SW 1271 (cell line): ENCODE measurements at regions not wholly inside any gene's neighbourhood (a gene's known extent, or its start where the extent isn't known, plus 50 kb on each side); places are given as distances from the start of the nearest gene placed in this dataset.
"Not testable (repeated sequence)": the region's sequence is repeated elsewhere in the genome, so short reads cannot be mapped to it uniquely, and the experiment has no call there.

Source experiments
- DNase-seq, 2 experiments: peaks; one replicate each; lab custom pipeline; 2025; lab: John Stamatoyannopoulos, UW

- DNase-seq = no peak
Observed at GRCh38 chr2:185265747-185266146, 472.9 kb upstream of the FSIP2 start.

GRCh38 chr2:185268651-185269050 lies 470.0 kb upstream of the FSIP2 start:
- DNase-seq = no peak

GRCh38 chr2:185274718-185275484 lies 463.7 kb upstream of the FSIP2 start:
- no peak for DNase-seq

- not testable (repeated sequence) for DNase-seq
Observed at GRCh38 chr2:185275979-185276378, 462.6 kb upstream of the FSIP2 start.

- no peak for DNase-seq
Observed at GRCh38 chr2:185278761-185279160, 459.8 kb upstream of the FSIP2 start.

GRCh38 chr2:185279999-185280398 lies 458.6 kb upstream of the FSIP2 start:
- peak in 1 of 2 experiments; percentile 20 for DNase-seq

- DNase-seq = no peak
Observed at GRCh38 chr2:185284696-185285095, 453.9 kb upstream of the FSIP2 start.

GRCh38 chr2:185290012-185290411 lies 448.6 kb upstream of the FSIP2 start:
- not testable (repeated sequence) for DNase-seq

- peak; percentile 10 to 39 for DNase-seq
Observed at GRCh38 chr2:185291035-185291647, 447.5 kb upstream of the FSIP2 start.

- no peak for DNase-seq
Observed at GRCh38 chr2:185299867-185300266, 438.7 kb upstream of the FSIP2 start.

- no peak for DNase-seq
Observed at GRCh38 chr2:185306119-185306518, 432.5 kb upstream of the FSIP2 start.

- no peak for DNase-seq
Observed at GRCh38 chr2:185316383-185316782, 422.2 kb upstream of the FSIP2 start.

GRCh38 chr2:185318271-185318724 lies 420.3 kb upstream of the FSIP2 start:
- DNase-seq = no peak

GRCh38 chr2:185335879-185336278 lies 402.7 kb upstream of the FSIP2 start:
- DNase-seq = no peak

- DNase-seq = no peak
Observed at GRCh38 chr2:185337033-185337432, 401.6 kb upstream of the FSIP2 start.

GRCh38 chr2:185338104-185338503 lies 400.5 kb upstream of the FSIP2 start:
- DNase-seq = no peak

- DNase-seq = no peak
Observed at GRCh38 chr2:185347445-185347844, 391.2 kb upstream of the FSIP2 start.

GRCh38 chr2:185360776-185361175 lies 377.8 kb upstream of the FSIP2 start:
- DNase-seq = no peak

GRCh38 chr2:185372188-185372587 lies 366.4 kb upstream of the FSIP2 start:
- no peak for DNase-seq

- no peak for DNase-seq
Observed at GRCh38 chr2:185373229-185373628, 365.4 kb upstream of the FSIP2 start.

GRCh38 chr2:185374878-185375277 lies 363.7 kb upstream of the FSIP2 start:
- no peak for DNase-seq

GRCh38 chr2:185375731-185376130 lies 362.9 kb upstream of the FSIP2 start:
- DNase-seq = no peak

- no peak for DNase-seq
Observed at GRCh38 chr2:185381631-185382030, 357.0 kb upstream of the FSIP2 start.
